ENCODE measurements at regions not wholly inside any gene's neighbourhood (a gene's known extent, or its start where the extent isn't known, plus 50 kb on each side); places are given as distances from the start of the nearest gene placed in this dataset.

DNA sequence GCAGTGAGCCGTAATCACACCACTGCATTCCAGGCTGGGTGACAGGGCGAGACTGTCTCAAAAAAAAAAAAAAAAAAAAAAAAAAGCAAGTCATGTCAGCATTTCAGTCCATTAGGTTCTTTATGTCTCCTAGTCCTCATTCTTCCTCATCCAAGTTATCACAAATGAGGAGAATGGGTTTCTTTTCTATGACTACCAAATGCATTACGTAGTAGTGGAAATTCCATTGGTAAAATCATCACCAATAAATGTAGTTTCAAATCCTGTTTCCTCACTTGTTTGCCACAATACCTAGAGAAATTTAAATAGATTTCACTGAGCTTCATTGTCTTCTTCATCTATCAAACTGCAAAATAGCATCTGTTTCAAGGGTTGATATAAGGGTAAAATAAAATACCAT is 317.6 kb upstream of the MME start:
- TF ChIP-seq, protein P1, sequence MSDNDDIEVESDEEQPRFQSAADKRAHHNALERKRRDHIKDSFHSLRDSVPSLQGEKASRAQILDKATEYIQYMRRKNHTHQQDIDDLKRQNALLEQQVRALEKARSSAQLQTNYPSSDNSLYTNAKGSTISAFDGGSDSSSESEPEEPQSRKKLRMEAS (IDR thresholded peaks at IDR 0.05), result no peak
- no peak for TF ChIP-seq EP300 (IDR thresholded peaks at IDR 0.05; ENCODE audit: borderline replicate concordance)
- TF ChIP-seq ZBTB7A (IDR thresholded peaks at IDR 0.05; ENCODE audit: low read depth), result no peak
- no peak for TF ChIP-seq CREB1 (IDR thresholded peaks at IDR 0.05; ENCODE audit: low read depth)
- TF ChIP-seq YY1 (IDR thresholded peaks at IDR 0.05; ENCODE audit: low read depth), result no peak
- no peak for TF ChIP-seq RAD21 (IDR thresholded peaks at IDR 0.05; ENCODE audit: low read depth)
- TF ChIP-seq NFIC (IDR thresholded peaks at IDR 0.05), result no peak
- TF ChIP-seq, protein P2, sequence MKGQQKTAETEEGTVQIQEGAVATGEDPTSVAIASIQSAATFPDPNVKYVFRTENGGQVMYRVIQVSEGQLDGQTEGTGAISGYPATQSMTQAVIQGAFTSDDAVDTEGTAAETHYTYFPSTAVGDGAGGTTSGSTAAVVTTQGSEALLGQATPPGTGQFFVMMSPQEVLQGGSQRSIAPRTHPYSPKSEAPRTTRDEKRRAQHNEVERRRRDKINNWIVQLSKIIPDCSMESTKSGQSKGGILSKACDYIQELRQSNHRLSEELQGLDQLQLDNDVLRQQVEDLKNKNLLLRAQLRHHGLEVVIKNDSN (IDR thresholded peaks at IDR 0.05), result no peak
- no peak for TF ChIP-seq FOXM1 (IDR thresholded peaks at IDR 0.05; ENCODE audit: borderline replicate concordance, low read depth)
- TF ChIP-seq TAF1 (IDR thresholded peaks at IDR 0.05; ENCODE audit: low read depth), result no peak
- TF ChIP-seq TCF12 (IDR thresholded peaks at IDR 0.05; ENCODE audit: low read depth), result no peak
- TF ChIP-seq, protein P3, sequence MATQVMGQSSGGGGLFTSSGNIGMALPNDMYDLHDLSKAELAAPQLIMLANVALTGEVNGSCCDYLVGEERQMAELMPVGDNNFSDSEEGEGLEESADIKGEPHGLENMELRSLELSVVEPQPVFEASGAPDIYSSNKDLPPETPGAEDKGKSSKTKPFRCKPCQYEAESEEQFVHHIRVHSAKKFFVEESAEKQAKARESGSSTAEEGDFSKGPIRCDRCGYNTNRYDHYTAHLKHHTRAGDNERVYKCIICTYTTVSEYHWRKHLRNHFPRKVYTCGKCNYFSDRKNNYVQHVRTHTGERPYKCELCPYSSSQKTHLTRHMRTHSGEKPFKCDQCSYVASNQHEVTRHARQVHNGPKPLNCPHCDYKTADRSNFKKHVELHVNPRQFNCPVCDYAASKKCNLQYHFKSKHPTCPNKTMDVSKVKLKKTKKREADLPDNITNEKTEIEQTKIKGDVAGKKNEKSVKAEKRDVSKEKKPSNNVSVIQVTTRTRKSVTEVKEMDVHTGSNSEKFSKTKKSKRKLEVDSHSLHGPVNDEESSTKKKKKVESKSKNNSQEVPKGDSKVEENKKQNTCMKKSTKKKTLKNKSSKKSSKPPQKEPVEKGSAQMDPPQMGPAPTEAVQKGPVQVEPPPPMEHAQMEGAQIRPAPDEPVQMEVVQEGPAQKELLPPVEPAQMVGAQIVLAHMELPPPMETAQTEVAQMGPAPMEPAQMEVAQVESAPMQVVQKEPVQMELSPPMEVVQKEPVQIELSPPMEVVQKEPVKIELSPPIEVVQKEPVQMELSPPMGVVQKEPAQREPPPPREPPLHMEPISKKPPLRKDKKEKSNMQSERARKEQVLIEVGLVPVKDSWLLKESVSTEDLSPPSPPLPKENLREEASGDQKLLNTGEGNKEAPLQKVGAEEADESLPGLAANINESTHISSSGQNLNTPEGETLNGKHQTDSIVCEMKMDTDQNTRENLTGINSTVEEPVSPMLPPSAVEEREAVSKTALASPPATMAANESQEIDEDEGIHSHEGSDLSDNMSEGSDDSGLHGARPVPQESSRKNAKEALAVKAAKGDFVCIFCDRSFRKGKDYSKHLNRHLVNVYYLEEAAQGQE (IDR thresholded peaks at IDR 0.05; ENCODE audit: low read depth), result no peak
- TF ChIP-seq EGR1 (IDR thresholded peaks at IDR 0.05), result no peak
- TF ChIP-seq CEBPB (IDR thresholded peaks at IDR 0.05), result no peak
- TF ChIP-seq TEAD4 (IDR thresholded peaks at IDR 0.05), result no peak

DNA sequence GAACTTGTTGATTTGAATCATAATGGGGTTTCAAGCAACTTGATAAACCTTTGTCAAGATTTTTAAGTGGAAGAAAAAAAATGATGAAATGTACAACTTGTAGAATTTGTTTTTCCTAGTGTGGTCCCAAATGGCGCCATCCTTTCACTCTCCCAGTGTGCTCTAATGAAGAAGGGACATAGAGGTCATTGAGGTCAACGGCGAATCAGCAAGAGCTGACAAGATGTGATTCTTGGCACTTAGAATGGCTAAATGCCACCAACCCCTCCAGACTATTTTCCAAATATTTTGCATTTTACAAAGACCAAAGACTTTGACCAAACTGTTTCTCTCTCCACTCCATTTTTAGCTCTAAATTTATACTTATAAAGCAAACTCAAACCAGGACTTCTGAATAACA is 320.2 kb upstream of the MME start:
- TF ChIP-seq YY1 (IDR thresholded peaks at IDR 0.05; ENCODE audit: low read depth) (no peak), CEBPB (IDR thresholded peaks at IDR 0.05) (no peak), TAF1 (IDR thresholded peaks at IDR 0.05; ENCODE audit: low read depth) (no peak), EP300 (IDR thresholded peaks at IDR 0.05; ENCODE audit: borderline replicate concordance) (no peak), NFIC (IDR thresholded peaks at IDR 0.05) (no peak), RAD21 (IDR thresholded peaks at IDR 0.05; ENCODE audit: low read depth) (no peak), FOXM1 (IDR thresholded peaks at IDR 0.05; ENCODE audit: borderline replicate concordance, low read depth) (no peak), EGR1 (IDR thresholded peaks at IDR 0.05) (no peak), ZBTB7A (IDR thresholded peaks at IDR 0.05; ENCODE audit: low read depth) (no peak), TEAD4 (IDR thresholded peaks at IDR 0.05) (no peak), TCF12 (IDR thresholded peaks at IDR 0.05; ENCODE audit: low read depth) (no peak)
- TF ChIP-seq, protein P1 (IDR thresholded peaks at IDR 0.05), result no peak
- TF ChIP-seq, protein P2 (IDR thresholded peaks at IDR 0.05), result no peak
- TF ChIP-seq, protein P3 (IDR thresholded peaks at IDR 0.05; ENCODE audit: low read depth), result no peak

DNA sequence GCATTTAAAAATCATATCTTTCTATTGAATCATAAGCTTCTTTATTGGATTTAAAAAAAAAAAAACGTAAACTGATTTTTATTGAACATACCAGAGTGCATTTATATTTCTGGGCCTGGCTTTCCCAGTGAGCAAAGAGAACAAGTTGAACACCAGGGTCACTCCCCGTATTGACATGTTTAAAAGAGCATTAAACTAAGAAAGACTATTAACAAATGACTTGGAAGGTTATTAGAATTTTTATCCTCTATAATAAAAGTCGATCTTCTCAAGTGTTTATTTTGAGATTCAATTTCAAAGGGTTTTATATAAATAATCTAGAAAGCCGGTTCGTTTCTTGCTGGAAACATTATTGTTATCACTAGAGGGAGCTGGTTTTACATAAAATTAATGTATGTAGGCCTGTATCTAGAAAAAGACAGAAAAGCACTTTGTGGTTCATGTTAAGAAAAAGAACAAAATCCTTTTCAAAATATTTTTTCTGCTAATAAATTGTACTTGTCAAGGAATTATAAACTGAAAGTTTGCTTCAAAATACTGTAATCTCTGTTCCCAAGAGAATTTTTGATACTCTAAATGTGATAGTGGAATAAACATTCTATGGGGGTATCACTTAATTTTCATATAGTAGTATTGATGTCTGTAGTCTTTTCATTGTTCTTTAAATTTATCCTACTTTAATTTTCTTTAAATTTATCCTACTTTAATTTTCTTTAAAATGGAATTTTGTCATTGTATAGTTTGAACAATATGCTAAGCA is 321.8 kb upstream of the MME start:
- TF ChIP-seq RAD21 (IDR thresholded peaks at IDR 0.05; ENCODE audit: low read depth), result peak; percentile 27; the same call in 1 of the 2 replicates
- TF ChIP-seq, protein P1 (IDR thresholded peaks at IDR 0.05), result no peak

DNA sequence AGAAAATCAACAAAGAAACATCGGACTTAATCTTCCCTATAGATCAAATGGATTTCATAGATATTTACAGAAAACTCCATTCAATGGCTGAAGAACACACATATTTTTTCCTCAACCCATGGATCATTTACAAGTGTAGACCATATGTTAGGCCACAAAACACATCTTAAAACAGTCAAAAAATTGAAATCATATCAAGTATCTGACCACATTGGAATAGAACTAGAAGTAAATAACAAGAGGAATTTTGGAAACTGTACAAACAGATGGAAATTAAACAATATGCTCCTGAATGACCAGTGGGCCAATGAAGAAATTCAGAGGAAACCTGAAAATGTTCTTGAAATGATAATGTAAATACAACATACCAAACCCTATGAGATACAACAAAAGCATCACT is 323.1 kb upstream of the GPR149 start:
- no peak for TF ChIP-seq EP300 (IDR thresholded peaks at IDR 0.05; ENCODE audit: borderline replicate concordance)

DNA sequence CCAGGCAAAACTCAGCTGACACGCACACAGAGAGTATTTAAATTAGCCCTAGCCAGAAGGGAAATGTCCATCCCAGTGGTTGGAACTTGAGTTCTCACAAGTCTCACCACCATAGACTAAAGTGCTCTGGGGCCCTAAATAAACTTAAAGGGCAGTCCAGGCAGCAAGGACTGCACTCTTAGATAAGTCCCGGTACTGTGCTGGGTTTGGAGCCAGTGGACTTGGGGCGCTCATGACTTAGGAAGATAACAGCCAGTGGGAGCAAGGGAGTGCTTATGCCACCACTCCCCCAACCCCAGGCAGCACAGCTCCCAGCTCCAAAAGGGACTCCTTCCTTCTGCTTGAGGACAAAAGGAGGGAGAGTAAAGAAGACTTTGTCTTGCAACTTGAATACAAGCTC is 319.5 kb upstream of the GPR149 start:
- TF ChIP-seq YY1 (IDR thresholded peaks at IDR 0.05; ENCODE audit: low read depth) (no peak), ZBTB7A (IDR thresholded peaks at IDR 0.05; ENCODE audit: low read depth) (no peak), EP300 (IDR thresholded peaks at IDR 0.05; ENCODE audit: borderline replicate concordance) (no peak), CEBPB (IDR thresholded peaks at IDR 0.05) (no peak), NFIC (IDR thresholded peaks at IDR 0.05) (no peak), TAF1 (IDR thresholded peaks at IDR 0.05; ENCODE audit: low read depth) (no peak)
- TF ChIP-seq, protein P2 (IDR thresholded peaks at IDR 0.05), result no peak
- TF ChIP-seq, protein P3 (IDR thresholded peaks at IDR 0.05; ENCODE audit: low read depth), result no peak
